ENCODE measurements at regions not wholly inside any gene's neighbourhood (a gene's known extent, or its start where the extent isn't known, plus 50 kb on each side); places are given as distances from the start of the nearest gene placed in this dataset.

DNA sequence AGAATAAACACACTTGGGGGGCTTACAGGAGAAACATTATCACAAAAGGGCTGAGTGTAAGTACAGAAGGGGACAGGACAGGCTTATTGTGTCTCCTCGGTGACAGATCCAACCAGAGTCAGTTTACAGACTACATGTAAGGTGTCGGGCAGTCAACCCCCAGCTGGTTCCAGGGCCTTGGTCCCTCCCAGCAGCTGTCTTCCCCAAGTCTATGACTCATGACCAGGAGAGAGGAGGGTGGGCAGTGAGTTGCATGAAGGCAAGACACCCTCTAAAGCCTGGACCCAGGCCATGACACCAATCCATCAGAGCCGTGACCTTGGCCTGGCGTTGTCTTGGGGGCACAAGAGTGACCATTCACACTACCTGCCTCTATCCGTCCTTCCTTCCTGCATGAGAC lies 276.2 kb upstream of the CCL2 start:
- no peak for ATAC-seq
- TF ChIP-seq TCF4 (CRISPR knock-in tag; IDR thresholded peaks at IDR 0.05; ENCODE audit: borderline replicate concordance) = no peak
- TF ChIP-seq ZNF565 (CRISPR knock-in tag; conservative IDR thresholded peaks at IDR 0.05; ENCODE audit: low read depth) = no peak
- TF ChIP-seq RARB (CRISPR knock-in tag; IDR thresholded peaks at IDR 0.05) = no peak
- TF ChIP-seq PATZ1 (CRISPR knock-in tag; IDR thresholded peaks at IDR 0.05; ENCODE audit: borderline replicate concordance) = no peak
- TF ChIP-seq ESRRG (CRISPR knock-in tag; IDR thresholded peaks at IDR 0.05) = no peak
- TF ChIP-seq ZNF8 (CRISPR knock-in tag; IDR thresholded peaks at IDR 0.05) = no peak
- no peak for TF ChIP-seq BACH2 (CRISPR knock-in tag; IDR thresholded peaks at IDR 0.05; ENCODE audit: borderline replicate concordance)
- TF ChIP-seq CSDC2 (CRISPR knock-in tag; IDR thresholded peaks at IDR 0.05) = no peak
- TF ChIP-seq ZNF70 (CRISPR knock-in tag; IDR thresholded peaks at IDR 0.05) = no peak
- TF ChIP-seq ZC3H10 (CRISPR knock-in tag; IDR thresholded peaks at IDR 0.05) = no peak
- TF ChIP-seq SNAI2 (CRISPR knock-in tag; IDR thresholded peaks at IDR 0.05) = no peak
- TF ChIP-seq OSR1 (CRISPR knock-in tag; IDR thresholded peaks at IDR 0.05) = no peak
- TF ChIP-seq GLIS3 (CRISPR knock-in tag; IDR thresholded peaks at IDR 0.05) = no peak
- TF ChIP-seq ARNTL (CRISPR knock-in tag; IDR thresholded peaks at IDR 0.05; ENCODE audit: borderline replicate concordance, low read depth) = no peak
- TF ChIP-seq ZFP3 (CRISPR knock-in tag; IDR thresholded peaks at IDR 0.05) = no peak
- no peak for TF ChIP-seq POU6F1 (CRISPR knock-in tag; IDR thresholded peaks at IDR 0.05; ENCODE audit: borderline replicate concordance, low read depth)
- TF ChIP-seq, protein P1, sequence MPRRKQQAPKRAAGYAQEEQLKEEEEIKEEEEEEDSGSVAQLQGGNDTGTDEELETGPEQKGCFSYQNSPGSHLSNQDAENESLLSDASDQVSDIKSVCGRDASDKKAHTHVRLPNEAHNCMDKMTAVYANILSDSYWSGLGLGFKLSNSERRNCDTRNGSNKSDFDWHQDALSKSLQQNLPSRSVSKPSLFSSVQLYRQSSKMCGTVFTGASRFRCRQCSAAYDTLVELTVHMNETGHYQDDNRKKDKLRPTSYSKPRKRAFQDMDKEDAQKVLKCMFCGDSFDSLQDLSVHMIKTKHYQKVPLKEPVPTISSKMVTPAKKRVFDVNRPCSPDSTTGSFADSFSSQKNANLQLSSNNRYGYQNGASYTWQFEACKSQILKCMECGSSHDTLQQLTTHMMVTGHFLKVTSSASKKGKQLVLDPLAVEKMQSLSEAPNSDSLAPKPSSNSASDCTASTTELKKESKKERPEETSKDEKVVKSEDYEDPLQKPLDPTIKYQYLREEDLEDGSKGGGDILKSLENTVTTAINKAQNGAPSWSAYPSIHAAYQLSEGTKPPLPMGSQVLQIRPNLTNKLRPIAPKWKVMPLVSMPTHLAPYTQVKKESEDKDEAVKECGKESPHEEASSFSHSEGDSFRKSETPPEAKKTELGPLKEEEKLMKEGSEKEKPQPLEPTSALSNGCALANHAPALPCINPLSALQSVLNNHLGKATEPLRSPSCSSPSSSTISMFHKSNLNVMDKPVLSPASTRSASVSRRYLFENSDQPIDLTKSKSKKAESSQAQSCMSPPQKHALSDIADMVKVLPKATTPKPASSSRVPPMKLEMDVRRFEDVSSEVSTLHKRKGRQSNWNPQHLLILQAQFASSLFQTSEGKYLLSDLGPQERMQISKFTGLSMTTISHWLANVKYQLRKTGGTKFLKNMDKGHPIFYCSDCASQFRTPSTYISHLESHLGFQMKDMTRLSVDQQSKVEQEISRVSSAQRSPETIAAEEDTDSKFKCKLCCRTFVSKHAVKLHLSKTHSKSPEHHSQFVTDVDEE (CRISPR knock-in tag; IDR thresholded peaks at IDR 0.05) = no peak
- no peak for TF ChIP-seq TOX (CRISPR knock-in tag; IDR thresholded peaks at IDR 0.05; ENCODE audit: borderline replicate concordance)

- ATAC-seq = no peak
Observed at GRCh38 chr17:33980193-33980592, 274.9 kb upstream of the CCL2 start.

More at GRCh38 chr17:33980193-33980592, 274.9 kb upstream of the CCL2 start:
- TF ChIP-seq PATZ1 (CRISPR knock-in tag; IDR thresholded peaks at IDR 0.05; ENCODE audit: borderline replicate concordance) = no peak
- TF ChIP-seq OSR1 (CRISPR knock-in tag; IDR thresholded peaks at IDR 0.05) = no peak
- no peak for TF ChIP-seq RARB (CRISPR knock-in tag; IDR thresholded peaks at IDR 0.05)
- TF ChIP-seq ARNTL (CRISPR knock-in tag; IDR thresholded peaks at IDR 0.05; ENCODE audit: borderline replicate concordance, low read depth) = no peak
- no peak for TF ChIP-seq ZFP3 (CRISPR knock-in tag; IDR thresholded peaks at IDR 0.05)
- TF ChIP-seq, protein P1 (CRISPR knock-in tag; IDR thresholded peaks at IDR 0.05) = no peak
- no peak for TF ChIP-seq ISL1 (CRISPR knock-in tag; IDR thresholded peaks at IDR 0.05)
- no peak for TF ChIP-seq ESRRG (CRISPR knock-in tag; IDR thresholded peaks at IDR 0.05)
- no peak for TF ChIP-seq ZNF565 (CRISPR knock-in tag; conservative IDR thresholded peaks at IDR 0.05; ENCODE audit: low read depth)
- TF ChIP-seq SNAI2 (CRISPR knock-in tag; IDR thresholded peaks at IDR 0.05) = no peak
- no peak for TF ChIP-seq ZFP30 (CRISPR knock-in tag; IDR thresholded peaks at IDR 0.05)
- TF ChIP-seq PPARA (CRISPR knock-in tag; IDR thresholded peaks at IDR 0.05; ENCODE audit: borderline replicate concordance) = no peak
- TF ChIP-seq TCF4 (CRISPR knock-in tag; IDR thresholded peaks at IDR 0.05; ENCODE audit: borderline replicate concordance) = no peak
- TF ChIP-seq ZNF8 (CRISPR knock-in tag; IDR thresholded peaks at IDR 0.05) = no peak
